Cardiac muscle cell (in vitro differentiated cells and primary cell): ENCODE measurements at regions not wholly inside any gene's neighbourhood (a gene's known extent, or its start where the extent isn't known, plus 50 kb on each side); places are given as distances from the start of the nearest gene placed in this dataset.

Source experiments
- DNase-seq, 2 donors: peaks; one replicate each; pipeline versions ENCODE4 v3.0.0 to v3.0.0-alpha.2; 2010 to 2017; ENCODE audit warnings: low read depth in 1 of 2, low spot score in 1 of 2
- H3K27ac ChIP-seq: fragments of 200-600 bp; sonication (generic); 2 replicates; pipeline ENCODE4 v1.5.1; 2016
- H3K27me3 ChIP-seq: fragments of 200-600 bp; sonication (generic); 2 replicates; pipeline ENCODE4 v1.6.0; 2016; ENCODE audit warnings: control low read depth
- H3K36me3 ChIP-seq: fragments of 200-600 bp; sonication (generic); 2 replicates; pipeline ENCODE4 v1.5.1; 2016; ENCODE audit warnings: control low read depth
- H3K4me1 ChIP-seq: fragments of 200-600 bp; sonication (generic); 2 replicates; pipeline ENCODE4 v1.8.1; 2017; ENCODE audit warnings: low read depth, mild to moderate bottlenecking, mixed run types
- H3K4me3 ChIP-seq: fragments of 200-600 bp; sonication (generic); 2 replicates; pipeline ENCODE4 v1.5.1; 2016; ENCODE audit warnings: mild to moderate bottlenecking
- H3K9me3 ChIP-seq: fragments of 200-600 bp; sonication (generic); 2 replicates; pipeline ENCODE4 v1.5.1; 2017; ENCODE audit warnings: low read depth, mild to moderate bottlenecking, control low read depth
- TF ChIP-seq, protein P1 (sequence below): IDR thresholded peaks from 2 replicates; pipeline ENCODE4 v1.5.1; 2012; ENCODE audit warnings: low read depth, mild to moderate bottlenecking, low read length

DNA sequence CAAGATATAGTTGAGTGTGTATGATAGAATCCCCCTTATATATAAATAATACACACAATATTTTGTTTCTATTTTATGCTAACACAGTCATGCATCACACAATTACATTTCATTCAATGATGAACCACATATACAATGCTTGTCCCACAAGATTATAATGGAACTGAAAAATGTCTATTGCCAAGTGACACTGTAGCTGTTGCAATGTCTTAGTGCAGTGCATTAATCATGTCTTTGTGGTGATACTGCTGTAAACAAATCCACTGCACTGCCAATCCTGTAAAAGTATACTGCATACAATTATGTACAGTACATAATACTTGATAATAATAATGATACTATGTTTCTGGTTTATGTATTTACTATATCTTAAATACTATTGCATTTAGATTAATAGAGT, 512.1 kb upstream of the CNTN3 start:
- Histone ChIP-seq H3K4me1 (no peaks in the 10 kb centered on the region), H3K27ac (no peak overlapping the region), H3K9me3 (no peaks in the 10 kb centered on the region), H3K36me3 (no peaks in the 10 kb centered on the region), H3K4me3 (no peak overlapping the region), H3K27me3 (no peaks in the 10 kb centered on the region)
- no peak for DNase-seq
- TF ChIP-seq, protein P1, sequence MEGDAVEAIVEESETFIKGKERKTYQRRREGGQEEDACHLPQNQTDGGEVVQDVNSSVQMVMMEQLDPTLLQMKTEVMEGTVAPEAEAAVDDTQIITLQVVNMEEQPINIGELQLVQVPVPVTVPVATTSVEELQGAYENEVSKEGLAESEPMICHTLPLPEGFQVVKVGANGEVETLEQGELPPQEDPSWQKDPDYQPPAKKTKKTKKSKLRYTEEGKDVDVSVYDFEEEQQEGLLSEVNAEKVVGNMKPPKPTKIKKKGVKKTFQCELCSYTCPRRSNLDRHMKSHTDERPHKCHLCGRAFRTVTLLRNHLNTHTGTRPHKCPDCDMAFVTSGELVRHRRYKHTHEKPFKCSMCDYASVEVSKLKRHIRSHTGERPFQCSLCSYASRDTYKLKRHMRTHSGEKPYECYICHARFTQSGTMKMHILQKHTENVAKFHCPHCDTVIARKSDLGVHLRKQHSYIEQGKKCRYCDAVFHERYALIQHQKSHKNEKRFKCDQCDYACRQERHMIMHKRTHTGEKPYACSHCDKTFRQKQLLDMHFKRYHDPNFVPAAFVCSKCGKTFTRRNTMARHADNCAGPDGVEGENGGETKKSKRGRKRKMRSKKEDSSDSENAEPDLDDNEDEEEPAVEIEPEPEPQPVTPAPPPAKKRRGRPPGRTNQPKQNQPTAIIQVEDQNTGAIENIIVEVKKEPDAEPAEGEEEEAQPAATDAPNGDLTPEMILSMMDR: no peak

DNA sequence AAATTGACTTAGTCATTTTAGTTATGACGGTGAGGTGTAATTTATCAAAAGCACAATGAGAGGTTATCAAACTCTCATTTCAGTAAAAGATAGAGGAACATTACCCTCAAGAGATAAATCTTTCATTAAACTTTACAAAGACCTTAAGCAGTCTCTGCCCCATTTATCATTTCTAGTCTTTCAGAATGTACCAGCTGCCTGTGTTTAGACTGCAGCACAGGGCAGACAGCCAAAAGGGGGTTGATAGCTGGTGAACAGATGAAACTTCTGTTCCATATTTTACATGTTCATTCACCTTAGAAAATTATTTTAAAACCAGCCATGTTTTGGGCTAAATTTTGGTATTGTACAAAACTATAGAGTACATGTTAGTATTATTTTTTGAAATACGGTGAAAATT, 514.6 kb upstream of the CNTN3 start:
- DNase-seq: no peak
- Histone ChIP-seq H3K27ac (no peak overlapping the region), H3K9me3 (no peaks in the 10 kb centered on the region), H3K4me3 (no peak overlapping the region), H3K27me3 (no peaks in the 10 kb centered on the region), H3K4me1 (no peaks in the 10 kb centered on the region), H3K36me3 (no peaks in the 10 kb centered on the region)
- TF ChIP-seq, protein P1: no peak

DNA sequence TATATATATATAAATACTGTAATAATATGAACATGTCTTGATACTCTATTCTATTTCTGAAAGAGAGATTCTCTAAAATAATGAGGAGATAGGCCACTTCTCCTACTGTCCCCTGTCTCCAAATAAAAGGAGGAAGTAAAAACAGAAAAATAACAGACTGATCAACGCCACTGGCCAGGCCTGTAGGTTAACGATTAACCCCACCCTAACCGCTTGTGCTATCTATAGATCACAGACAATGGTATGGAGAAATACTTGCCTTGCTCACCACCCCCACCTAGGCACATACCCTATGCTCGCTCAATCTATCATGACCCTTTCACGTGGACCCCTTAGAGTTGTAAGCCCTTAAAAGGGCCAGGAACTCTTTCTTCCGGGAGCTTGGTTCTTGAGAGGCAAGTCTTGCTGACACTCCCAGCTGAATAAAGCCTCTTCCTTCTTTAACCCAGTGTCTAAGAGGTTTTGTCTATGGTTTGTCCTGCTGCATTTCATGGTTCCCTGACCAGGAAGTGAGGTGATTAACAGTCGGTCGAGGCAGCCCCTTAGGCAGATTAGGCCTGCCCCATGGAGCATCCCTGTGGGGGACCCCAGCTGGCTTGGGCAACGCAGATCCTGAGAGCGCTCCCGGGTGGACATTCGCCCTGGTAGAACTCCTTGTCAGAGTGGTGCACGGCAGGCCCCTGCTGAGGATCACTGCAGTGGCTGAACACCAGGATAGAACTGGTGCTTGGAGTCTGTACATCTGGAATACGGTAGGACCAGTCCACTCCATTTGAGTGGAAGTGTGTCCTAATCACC, 521.8 kb upstream of the CNTN3 start:
- Histone ChIP-seq H3K4me3 (no peak overlapping the region), H3K4me1 (no peaks in the 10 kb centered on the region), H3K9me3 (no peaks in the 10 kb centered on the region), H3K36me3 (no peaks in the 10 kb centered on the region), H3K27ac (no peak overlapping the region), H3K27me3 (no peaks in the 10 kb centered on the region)
- no peak for DNase-seq
- TF ChIP-seq, protein P1: no peak

DNA sequence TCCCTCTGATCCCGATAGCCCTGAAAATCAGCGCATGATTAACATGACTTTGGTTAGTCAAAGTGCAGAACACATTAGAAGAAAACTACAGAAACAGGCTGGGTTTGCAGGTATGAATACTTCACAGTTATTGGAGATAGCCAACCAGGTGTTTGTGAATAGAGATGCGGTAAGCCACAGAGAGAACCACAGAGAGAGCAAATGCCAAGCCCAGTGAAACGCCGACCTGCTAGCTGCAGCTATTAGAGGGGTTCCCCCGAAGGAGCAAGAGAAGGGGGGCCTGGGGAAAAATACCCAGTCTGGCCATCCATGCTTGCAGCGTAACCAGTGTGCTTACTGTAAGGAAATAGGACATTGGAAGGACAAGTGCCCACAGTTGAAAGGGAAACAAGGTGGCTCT, 523.9 kb upstream of the CNTN3 start:
- H3K27me3 ChIP-seq: no peaks in the 10 kb centered on the region
- H3K4me1 ChIP-seq: no peaks in the 10 kb centered on the region
- no peaks in the 10 kb centered on the region for H3K9me3 ChIP-seq
- DNase-seq: no peak
- no peaks in the 10 kb centered on the region for H3K36me3 ChIP-seq
- TF ChIP-seq, protein P1: no peak
- H3K4me3 ChIP-seq: no peak overlapping the region
- H3K27ac ChIP-seq: no peak overlapping the region

DNA sequence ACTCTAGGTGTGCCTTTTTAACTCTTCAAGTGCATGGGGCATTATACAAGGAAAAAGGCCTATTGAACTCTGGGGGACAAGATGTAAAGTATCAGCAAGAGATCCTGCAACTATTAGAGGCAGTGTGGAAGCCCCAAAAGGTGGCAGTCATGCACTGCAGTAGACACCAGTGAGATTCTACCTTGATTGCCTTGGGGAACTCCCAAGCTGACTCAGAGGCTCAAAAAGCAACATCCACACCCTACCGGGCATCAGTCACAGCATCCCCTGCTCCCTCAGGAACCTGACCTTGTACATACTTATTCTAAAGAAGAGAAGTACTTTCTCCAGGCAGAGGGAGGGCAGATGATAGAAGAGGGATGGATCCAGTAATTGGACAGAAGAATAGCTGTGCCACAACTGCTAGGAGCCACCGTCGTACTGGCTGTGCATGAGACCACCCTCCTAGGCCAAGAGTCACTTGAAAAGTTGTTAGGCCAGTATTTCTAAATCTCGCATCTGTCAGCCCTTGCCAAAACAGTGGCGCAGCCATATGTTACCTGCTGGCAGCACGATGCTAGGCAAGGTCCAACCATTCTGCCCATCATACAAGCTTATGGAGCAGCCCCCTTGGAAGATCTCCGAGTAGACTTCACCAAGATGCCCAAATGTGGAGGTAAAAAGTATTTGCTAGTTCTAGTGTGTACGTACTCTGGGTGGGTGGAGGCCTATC, 523.1 kb upstream of the FRG2C start:
- Histone ChIP-seq H3K27me3 (no peaks in the 10 kb centered on the region), H3K4me1 (no peaks in the 10 kb centered on the region), H3K4me3 (no peak overlapping the region), H3K36me3 (no peaks in the 10 kb centered on the region), H3K27ac (no peak overlapping the region), H3K9me3 (no peaks in the 10 kb centered on the region)
- TF ChIP-seq, protein P1: no peak
- DNase-seq: no peak
